DND-41 (cell line): ENCODE measurements at regions not wholly inside any gene's neighbourhood (a gene's known extent, or its start where the extent isn't known, plus 50 kb on each side); places are given as distances from the start of the nearest gene placed in this dataset.

Source experiments
- CTCF ChIP-seq: IDR thresholded peaks from 2 replicates; pipeline ENCODE4 v1.5.1; 2012; ENCODE audit warnings: borderline replicate concordance, low read length, moderate library complexity, mild to moderate bottlenecking; ENCODE audit not compliant: poor library complexity, severe bottlenecking; ENCODE audit errors: extremely low read depth
- EZH2 ChIP-seq: IDR thresholded peaks from 3 replicates; pipeline ENCODE4 v1.6.1; 2012; ENCODE audit warnings: borderline replicate concordance, low read depth, mild to moderate bottlenecking, moderate library complexity, low read length, inconsistent platforms; ENCODE audit not compliant: severe bottlenecking

GRCh38 chr14:25298238-25298637 lies 248.3 kb upstream of the STXBP6 start:
- no peak for TF ChIP-seq CTCF
- TF ChIP-seq EZH2, result no peak
